Keratinocyte (primary cell): ENCODE measurements at regions not wholly inside any gene's neighbourhood (a gene's known extent, or its start where the extent isn't known, plus 50 kb on each side); places are given as distances from the start of the nearest gene placed in this dataset.

ENCODE experiments used
- DNase-seq: peaks from one replicate; pipeline ENCODE4 v3.0.0-alpha.2; 2011; ENCODE audit warnings: low read depth, missing footprints, low spot score
- FAIRE-seq: peaks from 2 replicates; lab custom pipeline; 2011; peaks lifted over from hg19 to GRCh38; lab: Jason Lieb, UNC
- H2AFZ ChIP-seq: 2 replicates; pipeline ENCODE4 v1.6.0; 2012; ENCODE audit warnings: low read length, control low read depth, inconsistent platforms; ENCODE audit not compliant: control insufficient read depth
- H3K27ac ChIP-seq: 2 replicates; pipeline ENCODE4 v1.5.1; 2011; ENCODE audit warnings: low read length; ENCODE audit not compliant: control insufficient read depth, insufficient read depth
- H3K27me3 ChIP-seq: 3 replicates; pipeline ENCODE4 v1.6.0; 2011; ENCODE audit warnings: low read length; ENCODE audit not compliant: control insufficient read depth, insufficient read depth; ENCODE audit errors: extremely low read depth
- H3K36me3 ChIP-seq, 2 experiments: 2 replicates in 1 of 2; 3 replicates in 1 of 2; pipeline ENCODE4 v1.5.1; 2011; ENCODE audit warnings: low read length in 2 of 2, mild to moderate bottlenecking in 1 of 2; ENCODE audit not compliant: control insufficient read depth in 2 of 2, insufficient read depth in 2 of 2; ENCODE audit errors: extremely low read depth in 1 of 2
- H3K4me1 ChIP-seq: 3 replicates; pipeline ENCODE4 v1.5.1; 2011; ENCODE audit warnings: low read length; ENCODE audit not compliant: control insufficient read depth, insufficient read depth; ENCODE audit errors: extremely low read depth
- H3K4me2 ChIP-seq: 3 replicates; pipeline ENCODE4 v1.6.0; 2011; ENCODE audit warnings: low read depth, low read length; ENCODE audit not compliant: control insufficient read depth, insufficient read depth; ENCODE audit errors: extremely low read depth
- H3K4me3 ChIP-seq, 3 experiments: fragments of 200-600 bp in 1 of 3; sonication (generic) in 1 of 3; 2 replicates in 2 of 3; 3 replicates in 1 of 3; pipeline ENCODE4 v1.5.1; 2011 to 2016; ENCODE audit warnings: low read length in 3 of 3, mild to moderate bottlenecking in 3 of 3, control low read depth in 2 of 3, inconsistent platforms in 1 of 3, low read depth in 1 of 3, mixed read lengths in 1 of 3, mixed run types in 1 of 3, moderate library complexity in 1 of 3; ENCODE audit not compliant: control insufficient read depth in 2 of 3, insufficient read depth in 2 of 3; ENCODE audit errors: extremely low read depth in 1 of 3
- H3K79me2 ChIP-seq: 2 replicates; pipeline ENCODE4 v1.6.0; 2012; ENCODE audit warnings: low read length; ENCODE audit not compliant: control insufficient read depth, insufficient read depth
- H3K9ac ChIP-seq: 3 replicates; pipeline ENCODE4 v1.6.0; 2011; ENCODE audit warnings: low read length; ENCODE audit not compliant: control insufficient read depth, insufficient read depth; ENCODE audit errors: extremely low read depth
- H3K9me1 ChIP-seq: 3 replicates; pipeline ENCODE4 v1.6.0; 2011; ENCODE audit warnings: low read length; ENCODE audit not compliant: control insufficient read depth, insufficient read depth; ENCODE audit errors: extremely low read depth
- H3K9me3 ChIP-seq: 2 replicates; pipeline ENCODE4 v1.5.1; 2012; ENCODE audit warnings: low read depth, low read length; ENCODE audit not compliant: control insufficient read depth
- H4K20me1 ChIP-seq: 3 replicates; pipeline ENCODE4 v1.6.0; 2011; ENCODE audit warnings: low read length; ENCODE audit not compliant: control insufficient read depth, insufficient read depth; ENCODE audit errors: extremely low read depth
- CTCF ChIP-seq, 3 experiments: IDR thresholded peaks in 1 of 3; conservative IDR thresholded peaks in 1 of 3; optimal IDR thresholded peaks in 1 of 3; 2 replicates in 2 of 3; 3 replicates in 1 of 3; pipeline versions ENCODE3 to v1.5.1; 2011; ENCODE audit warnings: low read length in 3 of 3, mild to moderate bottlenecking in 3 of 3, moderate library complexity in 2 of 3, control low read depth in 1 of 3, inconsistent platforms in 1 of 3; ENCODE audit not compliant: insufficient read depth in 2 of 3; ENCODE audit errors: extremely low read depth in 1 of 3
- EZH2 ChIP-seq: IDR thresholded peaks from one replicate; pipeline ENCODE4 v1.6.1; 2012; ENCODE audit warnings: inconsistent platforms, mild to moderate bottlenecking, low read length, moderate library complexity
- dilution Hi-C: fragments of 300-500 bp; cut with MboI; formaldehyde crosslinking; loops from one replicate; pipeline ENCODE4 v1.7.0; 2020; ENCODE audit warnings: low sequenced_read_pairs; ENCODE audit not compliant: extremely low pct_ligation_motif_present

GRCh38 chr6:145370559-145370958 lies 364.8 kb downstream of the EPM2A start:
- H3K27me3 ChIP-seq: no peaks in the 10 kb centered on the region
- H3K4me2 ChIP-seq: no peak overlapping the region
- no peak overlapping the region for H2AFZ ChIP-seq
- H3K36me3 ChIP-seq: no peaks in the 10 kb centered on the region
- H4K20me1 ChIP-seq: no peaks in the 10 kb centered on the region
- no peak for TF ChIP-seq EZH2
- TF ChIP-seq CTCF (optimal IDR thresholded peaks at IDR 0.05 in 1 of 3, IDR thresholded peaks at IDR 0.05 in 1 of 3, conservative IDR thresholded peaks at IDR 0.05 in 1 of 3; ENCODE audit: extremely low read depth in 1 of 3, insufficient read depth in 2 of 3, low read length in 3 of 3): no peak
- no peak overlapping the region for H3K4me3 ChIP-seq
- H3K27ac ChIP-seq: no peak overlapping the region
- no peaks in the 10 kb centered on the region for H3K79me2 ChIP-seq
- DNase-seq: no peak
- dilution Hi-C loops: no loop called here
- H3K9ac ChIP-seq: no peak overlapping the region
- no peak for FAIRE-seq
- no peaks in the 10 kb centered on the region for H3K9me1 ChIP-seq
- no peaks in the 10 kb centered on the region for H3K4me1 ChIP-seq
- H3K9me3 ChIP-seq: no peaks in the 10 kb centered on the region

GRCh38 chr6:145372671-145373151 lies 362.6 kb downstream of the EPM2A start:
- Histone ChIP-seq H3K4me3 (no peak overlapping the region), H3K27ac (no peak overlapping the region), H3K4me2 (peak overlapping the region; percentile 19)

More at GRCh38 chr6:145372671-145373151, 362.6 kb downstream of the EPM2A start:
- H3K27me3 ChIP-seq: no peaks in the 10 kb centered on the region
- H4K20me1 ChIP-seq: no peaks in the 10 kb centered on the region
- H3K9me1 ChIP-seq: no peaks in the 10 kb centered on the region
- H2AFZ ChIP-seq: peak overlapping the region; percentile 58
- no peak for DNase-seq
- TF ChIP-seq CTCF (optimal IDR thresholded peaks at IDR 0.05 in 1 of 3, IDR thresholded peaks at IDR 0.05 in 1 of 3, conservative IDR thresholded peaks at IDR 0.05 in 1 of 3; ENCODE audit: extremely low read depth in 1 of 3, insufficient read depth in 2 of 3, low read length in 3 of 3) (no peak), EZH2 (no peak)
- no peaks in the 10 kb centered on the region for H3K4me1 ChIP-seq
- dilution Hi-C loops: no loop called here
- H3K9ac ChIP-seq: no peak overlapping the region
- no peaks in the 10 kb centered on the region for H3K79me2 ChIP-seq
- H3K36me3 ChIP-seq: no peaks in the 10 kb centered on the region
- FAIRE-seq: no peak
- H3K9me3 ChIP-seq: no peaks in the 10 kb centered on the region
